Keratinocyte (primary cell): ENCODE measurements at regions not wholly inside any gene's neighbourhood (a gene's known extent, or its start where the extent isn't known, plus 50 kb on each side); places are given as distances from the start of the nearest gene placed in this dataset.

Experiments used
- DNase-seq: peaks from one replicate; pipeline ENCODE4 v3.0.0-alpha.2; 2011; ENCODE audit warnings: low read depth, missing footprints, low spot score
- FAIRE-seq: peaks from 2 replicates; lab custom pipeline; 2011; peaks lifted over from hg19 to GRCh38; lab: Jason Lieb, UNC
- H2AFZ ChIP-seq: 2 replicates; pipeline ENCODE4 v1.6.0; 2012; ENCODE audit warnings: low read length, control low read depth, inconsistent platforms; ENCODE audit not compliant: control insufficient read depth
- H3K27ac ChIP-seq: 2 replicates; pipeline ENCODE4 v1.5.1; 2011; ENCODE audit warnings: low read length; ENCODE audit not compliant: control insufficient read depth, insufficient read depth
- H3K27me3 ChIP-seq: 3 replicates; pipeline ENCODE4 v1.6.0; 2011; ENCODE audit warnings: low read length; ENCODE audit not compliant: control insufficient read depth, insufficient read depth; ENCODE audit errors: extremely low read depth
- H3K36me3 ChIP-seq, 2 experiments: 2 replicates in 1 of 2; 3 replicates in 1 of 2; pipeline ENCODE4 v1.5.1; 2011; ENCODE audit warnings: low read length in 2 of 2, mild to moderate bottlenecking in 1 of 2; ENCODE audit not compliant: control insufficient read depth in 2 of 2, insufficient read depth in 2 of 2; ENCODE audit errors: extremely low read depth in 1 of 2
- H3K4me1 ChIP-seq: 3 replicates; pipeline ENCODE4 v1.5.1; 2011; ENCODE audit warnings: low read length; ENCODE audit not compliant: control insufficient read depth, insufficient read depth; ENCODE audit errors: extremely low read depth
- H3K4me2 ChIP-seq: 3 replicates; pipeline ENCODE4 v1.6.0; 2011; ENCODE audit warnings: low read depth, low read length; ENCODE audit not compliant: control insufficient read depth, insufficient read depth; ENCODE audit errors: extremely low read depth
- H3K4me3 ChIP-seq, 3 experiments: fragments of 200-600 bp in 1 of 3; sonication (generic) in 1 of 3; 2 replicates in 2 of 3; 3 replicates in 1 of 3; pipeline ENCODE4 v1.5.1; 2011 to 2016; ENCODE audit warnings: low read length in 3 of 3, mild to moderate bottlenecking in 3 of 3, control low read depth in 2 of 3, inconsistent platforms in 1 of 3, low read depth in 1 of 3, mixed read lengths in 1 of 3, mixed run types in 1 of 3, moderate library complexity in 1 of 3; ENCODE audit not compliant: control insufficient read depth in 2 of 3, insufficient read depth in 2 of 3; ENCODE audit errors: extremely low read depth in 1 of 3
- H3K79me2 ChIP-seq: 2 replicates; pipeline ENCODE4 v1.6.0; 2012; ENCODE audit warnings: low read length; ENCODE audit not compliant: control insufficient read depth, insufficient read depth
- H3K9ac ChIP-seq: 3 replicates; pipeline ENCODE4 v1.6.0; 2011; ENCODE audit warnings: low read length; ENCODE audit not compliant: control insufficient read depth, insufficient read depth; ENCODE audit errors: extremely low read depth
- H3K9me1 ChIP-seq: 3 replicates; pipeline ENCODE4 v1.6.0; 2011; ENCODE audit warnings: low read length; ENCODE audit not compliant: control insufficient read depth, insufficient read depth; ENCODE audit errors: extremely low read depth
- H3K9me3 ChIP-seq: 2 replicates; pipeline ENCODE4 v1.5.1; 2012; ENCODE audit warnings: low read depth, low read length; ENCODE audit not compliant: control insufficient read depth
- H4K20me1 ChIP-seq: 3 replicates; pipeline ENCODE4 v1.6.0; 2011; ENCODE audit warnings: low read length; ENCODE audit not compliant: control insufficient read depth, insufficient read depth; ENCODE audit errors: extremely low read depth
- CTCF ChIP-seq, 3 experiments: IDR thresholded peaks in 1 of 3; conservative IDR thresholded peaks in 1 of 3; optimal IDR thresholded peaks in 1 of 3; 2 replicates in 2 of 3; 3 replicates in 1 of 3; pipeline versions ENCODE3 to v1.5.1; 2011; ENCODE audit warnings: low read length in 3 of 3, mild to moderate bottlenecking in 3 of 3, moderate library complexity in 2 of 3, control low read depth in 1 of 3, inconsistent platforms in 1 of 3; ENCODE audit not compliant: insufficient read depth in 2 of 3; ENCODE audit errors: extremely low read depth in 1 of 3
- EZH2 ChIP-seq: IDR thresholded peaks from one replicate; pipeline ENCODE4 v1.6.1; 2012; ENCODE audit warnings: inconsistent platforms, mild to moderate bottlenecking, low read length, moderate library complexity
- dilution Hi-C: fragments of 300-500 bp; cut with MboI; formaldehyde crosslinking; loops from one replicate; pipeline ENCODE4 v1.7.0; 2020; ENCODE audit warnings: low sequenced_read_pairs; ENCODE audit not compliant: extremely low pct_ligation_motif_present

GRCh38 chr4:57866468-57867171 is 756.4 kb upstream of the IGFBP7 start:
- H3K36me3 ChIP-seq: no peaks in the 10 kb centered on the region
- H3K4me3 ChIP-seq: no peak overlapping the region
- no peaks in the 10 kb centered on the region for H4K20me1 ChIP-seq
- H3K9me1 ChIP-seq: no peaks in the 10 kb centered on the region
- no peak overlapping the region for H3K27ac ChIP-seq
- TF ChIP-seq EZH2: no peak
- TF ChIP-seq CTCF (optimal IDR thresholded peaks at IDR 0.05 in 1 of 3, IDR thresholded peaks at IDR 0.05 in 1 of 3, conservative IDR thresholded peaks at IDR 0.05 in 1 of 3; ENCODE audit: extremely low read depth in 1 of 3, insufficient read depth in 2 of 3, low read length in 3 of 3): no peak
- H3K9ac ChIP-seq: no peak overlapping the region
- DNase-seq (no peak), FAIRE-seq (no peak)
- dilution Hi-C loops: no loop called here
- H3K4me2 ChIP-seq: no peak overlapping the region
- no peaks in the 10 kb centered on the region for H3K4me1 ChIP-seq
- H2AFZ ChIP-seq: no peak overlapping the region
- no peaks in the 10 kb centered on the region for H3K27me3 ChIP-seq
- H3K79me2 ChIP-seq: no peaks in the 10 kb centered on the region
- H3K9me3 ChIP-seq: no peaks in the 10 kb centered on the region

- Histone ChIP-seq H4K20me1 (no peaks in the 10 kb centered on the region), H3K4me3 (no peak overlapping the region), H3K36me3 (no peaks in the 10 kb centered on the region), H3K9me3 (no peaks in the 10 kb centered on the region), H3K9me1 (no peaks in the 10 kb centered on the region), H3K27ac (no peak overlapping the region), H3K79me2 (no peaks in the 10 kb centered on the region), H3K9ac (no peak overlapping the region), H3K4me2 (no peak overlapping the region), H2AFZ (no peak overlapping the region), H3K27me3 (no peaks in the 10 kb centered on the region), H3K4me1 (no peaks in the 10 kb centered on the region)
- no peak for TF ChIP-seq EZH2
- no peak for TF ChIP-seq CTCF (optimal IDR thresholded peaks at IDR 0.05 in 1 of 3, IDR thresholded peaks at IDR 0.05 in 1 of 3, conservative IDR thresholded peaks at IDR 0.05 in 1 of 3; ENCODE audit: extremely low read depth in 1 of 3, insufficient read depth in 2 of 3, low read length in 3 of 3)
- DNase-seq (no peak), FAIRE-seq (no peak)
- dilution Hi-C loops: no loop called here
Observed at GRCh38 chr4:57865264-57865663, 755.1 kb upstream of the IGFBP7 start.
